GM13976 (cell line): ENCODE measurements at regions not wholly inside any gene's neighbourhood (a gene's known extent, or its start where the extent isn't known, plus 50 kb on each side); places are given as distances from the start of the nearest gene placed in this dataset.

Source experiments
- DNase-seq: peaks from one replicate; pipeline ENCODE4 v3.0.0; 2012; ENCODE audit warnings: low spot score
- CTCF ChIP-seq: IDR thresholded peaks from 2 replicates; pipeline ENCODE4 v1.5.1; 2012; ENCODE audit warnings: borderline replicate concordance, mild to moderate bottlenecking; ENCODE audit not compliant: insufficient read depth; ENCODE audit errors: extremely low read depth, missing control alignments, control extremely low read depth
- in situ Hi-C: fragments of 300-500 bp; cut with MboI; formaldehyde crosslinking; loops from one replicate; pipeline ENCODE4 v1.12.0; 2022; ENCODE audit warnings: low sequenced_read_pairs, mixed read lengths, inconsistent platforms; ENCODE audit not compliant: unreplicated experiment

GRCh38 chr3:102089904-102090720 lies 240.8 kb downstream of the NFKBIZ start:
- DNase-seq = no peak
- in situ Hi-C loops = no loop called here
- TF ChIP-seq CTCF = no peak

- in situ Hi-C loops = no loop called here
- TF ChIP-seq CTCF = no peak
- no peak for DNase-seq
These were observed 241.4 kb downstream of the NFKBIZ start for GRCh38 chr3:102090721-102091045.

- DNase-seq = no peak
- no peak for TF ChIP-seq CTCF
- in situ Hi-C loops = no loop called here
These were observed 242.0 kb downstream of the NFKBIZ start for GRCh38 chr3:102091358-102091757.

- no peak for DNase-seq
- TF ChIP-seq CTCF = no peak
- in situ Hi-C loops = no loop called here
These were observed 243.5 kb downstream of the NFKBIZ start for GRCh38 chr3:102092617-102093466.

- no peak for TF ChIP-seq CTCF
- DNase-seq = no peak
- in situ Hi-C loops = no loop called here
These were observed 245.2 kb downstream of the NFKBIZ start for GRCh38 chr3:102094506-102094905.

GRCh38 chr3:102095383-102095782 lies 246.1 kb downstream of the NFKBIZ start:
- no peak for TF ChIP-seq CTCF
- in situ Hi-C loops = no loop called here

More at GRCh38 chr3:102095383-102095782, 246.1 kb downstream of the NFKBIZ start:
- DNase-seq = no peak
